HCT116 (cell line): ENCODE measurements at regions not wholly inside any gene's neighbourhood (a gene's known extent, or its start where the extent isn't known, plus 50 kb on each side); places are given as distances from the start of the nearest gene placed in this dataset.

ENCODE experiments used
- EGR1 ChIP-seq: IDR thresholded peaks from 2 replicates; pipeline ENCODE4 v1.6.1; 2012; ENCODE audit warnings: low read depth
- EZH2 ChIP-seq: fragments of 200-600 bp; sonication (generic); IDR thresholded peaks from 2 replicates; pipeline ENCODE4 v1.6.1; 2017; ENCODE audit warnings: antibody characterized with exemption, mixed run types
- EZH2phosphoT487 ChIP-seq: fragments of 200-600 bp; IDR thresholded peaks from 2 replicates; pipeline ENCODE4 v1.6.1; 2018; ENCODE audit warnings: antibody characterized with exemption, borderline replicate concordance
- POLR2A ChIP-seq: IDR thresholded peaks from 2 replicates; pipeline ENCODE4 v1.7.0; 2011; ENCODE audit warnings: borderline replicate concordance; ENCODE audit not compliant: insufficient read depth, insufficient read length; ENCODE audit errors: extremely low read depth
- POLR2AphosphoS5 ChIP-seq: IDR thresholded peaks from 2 replicates; pipeline ENCODE4 v1.6.1; 2011; ENCODE audit warnings: mild to moderate bottlenecking, low read depth, low read length, moderate library complexity
- RAD21 ChIP-seq: IDR thresholded peaks from 2 replicates; pipeline ENCODE4 v1.6.1; 2012; ENCODE audit warnings: low read depth, mild to moderate bottlenecking
- ZFX ChIP-seq: fragments of 450-650 bp; IDR thresholded peaks from 2 replicates; pipeline ENCODE4 v1.6.1; 2017
- ZNF274 ChIP-seq: fragments of 200-500 bp; sonication (Bioruptor generic); IDR thresholded peaks from 2 replicates; pipeline ENCODE4 v1.6.1; 2014; ENCODE audit warnings: mild to moderate bottlenecking, low read depth, low read length, inconsistent platforms
- TF ChIP-seq, protein P1 (sequence below), 3 experiments: fragments of 200-600 bp in 1 of 3; sonication (generic) in 1 of 3; IDR thresholded peaks in 2 of 3; conservative IDR thresholded peaks in 1 of 3; 2 replicates each; pipeline ENCODE4 v1.5.1; 2012 to 2017; ENCODE audit warnings: low read depth in 2 of 3, low read length in 2 of 3, antibody characterized with exemption in 1 of 3, borderline replicate concordance in 1 of 3, control low read depth in 1 of 3, mild to moderate bottlenecking in 1 of 3, mixed read lengths in 1 of 3, mixed run types in 1 of 3, moderate library complexity in 1 of 3; ENCODE audit not compliant: insufficient read depth in 1 of 3
- TF ChIP-seq, protein P2 (sequence below): IDR thresholded peaks from 2 replicates; pipeline ENCODE4 v1.6.1; 2012

DNA sequence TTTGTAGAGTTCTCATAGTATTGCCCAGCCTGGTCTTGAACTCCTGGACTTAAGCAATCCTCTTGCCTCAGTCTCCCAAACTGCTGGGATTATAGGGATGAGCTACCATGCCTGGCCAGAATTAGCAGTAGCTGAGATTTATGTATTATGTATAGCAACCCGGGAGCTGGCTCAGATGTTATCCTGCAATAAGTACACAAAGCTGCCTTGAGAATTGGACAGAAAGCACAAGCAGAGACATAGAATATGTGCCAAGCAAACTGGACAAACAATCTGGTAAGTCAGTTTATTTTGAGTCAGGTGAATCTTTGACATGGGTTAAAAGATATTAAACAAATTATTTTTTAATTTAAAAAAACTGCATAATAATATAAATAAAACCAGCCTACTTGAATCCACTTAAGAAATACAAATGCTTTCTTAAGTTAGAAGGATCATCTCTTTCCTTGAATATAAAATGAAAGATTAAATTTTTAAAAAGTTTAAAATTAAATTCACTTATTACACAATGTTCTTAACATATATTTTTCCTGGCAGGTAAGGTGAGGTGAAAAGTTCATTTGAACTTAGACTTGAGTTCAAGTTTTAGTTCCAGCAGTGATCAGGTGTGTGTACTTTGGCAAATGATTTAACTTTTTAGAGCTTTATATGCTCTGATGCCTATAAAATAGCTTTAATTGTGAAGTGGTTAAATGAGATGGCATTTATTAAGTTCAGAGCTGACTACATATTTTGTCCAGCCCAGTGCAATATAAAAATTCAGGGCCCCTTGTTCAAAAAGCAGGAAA lies 87.8 kb upstream of the ACSL1 start:
- TF ChIP-seq EZH2 = no peak
- TF ChIP-seq POLR2A = no peak
- TF ChIP-seq, protein P1, sequence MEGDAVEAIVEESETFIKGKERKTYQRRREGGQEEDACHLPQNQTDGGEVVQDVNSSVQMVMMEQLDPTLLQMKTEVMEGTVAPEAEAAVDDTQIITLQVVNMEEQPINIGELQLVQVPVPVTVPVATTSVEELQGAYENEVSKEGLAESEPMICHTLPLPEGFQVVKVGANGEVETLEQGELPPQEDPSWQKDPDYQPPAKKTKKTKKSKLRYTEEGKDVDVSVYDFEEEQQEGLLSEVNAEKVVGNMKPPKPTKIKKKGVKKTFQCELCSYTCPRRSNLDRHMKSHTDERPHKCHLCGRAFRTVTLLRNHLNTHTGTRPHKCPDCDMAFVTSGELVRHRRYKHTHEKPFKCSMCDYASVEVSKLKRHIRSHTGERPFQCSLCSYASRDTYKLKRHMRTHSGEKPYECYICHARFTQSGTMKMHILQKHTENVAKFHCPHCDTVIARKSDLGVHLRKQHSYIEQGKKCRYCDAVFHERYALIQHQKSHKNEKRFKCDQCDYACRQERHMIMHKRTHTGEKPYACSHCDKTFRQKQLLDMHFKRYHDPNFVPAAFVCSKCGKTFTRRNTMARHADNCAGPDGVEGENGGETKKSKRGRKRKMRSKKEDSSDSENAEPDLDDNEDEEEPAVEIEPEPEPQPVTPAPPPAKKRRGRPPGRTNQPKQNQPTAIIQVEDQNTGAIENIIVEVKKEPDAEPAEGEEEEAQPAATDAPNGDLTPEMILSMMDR (IDR thresholded peaks at IDR 0.05 in 2 of 3, conservative IDR thresholded peaks at IDR 0.05 in 1 of 3; ENCODE audit: borderline replicate concordance in 1 of 3, insufficient read depth in 1 of 3, low read depth in 2 of 3, low read length in 2 of 3) = no peak
- TF ChIP-seq ZFX = no peak
- TF ChIP-seq EGR1 = no peak
- TF ChIP-seq, protein P2, sequence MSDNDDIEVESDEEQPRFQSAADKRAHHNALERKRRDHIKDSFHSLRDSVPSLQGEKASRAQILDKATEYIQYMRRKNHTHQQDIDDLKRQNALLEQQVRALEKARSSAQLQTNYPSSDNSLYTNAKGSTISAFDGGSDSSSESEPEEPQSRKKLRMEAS = no peak
- TF ChIP-seq RAD21 = no peak
- no peak for TF ChIP-seq EZH2phosphoT487
- TF ChIP-seq ZNF274 = no peak
- TF ChIP-seq POLR2AphosphoS5 = no peak
